ENCODE measurements at regions not wholly inside any gene's neighbourhood (a gene's known extent, or its start where the extent isn't known, plus 50 kb on each side); places are given as distances from the start of the nearest gene placed in this dataset.

DNA sequence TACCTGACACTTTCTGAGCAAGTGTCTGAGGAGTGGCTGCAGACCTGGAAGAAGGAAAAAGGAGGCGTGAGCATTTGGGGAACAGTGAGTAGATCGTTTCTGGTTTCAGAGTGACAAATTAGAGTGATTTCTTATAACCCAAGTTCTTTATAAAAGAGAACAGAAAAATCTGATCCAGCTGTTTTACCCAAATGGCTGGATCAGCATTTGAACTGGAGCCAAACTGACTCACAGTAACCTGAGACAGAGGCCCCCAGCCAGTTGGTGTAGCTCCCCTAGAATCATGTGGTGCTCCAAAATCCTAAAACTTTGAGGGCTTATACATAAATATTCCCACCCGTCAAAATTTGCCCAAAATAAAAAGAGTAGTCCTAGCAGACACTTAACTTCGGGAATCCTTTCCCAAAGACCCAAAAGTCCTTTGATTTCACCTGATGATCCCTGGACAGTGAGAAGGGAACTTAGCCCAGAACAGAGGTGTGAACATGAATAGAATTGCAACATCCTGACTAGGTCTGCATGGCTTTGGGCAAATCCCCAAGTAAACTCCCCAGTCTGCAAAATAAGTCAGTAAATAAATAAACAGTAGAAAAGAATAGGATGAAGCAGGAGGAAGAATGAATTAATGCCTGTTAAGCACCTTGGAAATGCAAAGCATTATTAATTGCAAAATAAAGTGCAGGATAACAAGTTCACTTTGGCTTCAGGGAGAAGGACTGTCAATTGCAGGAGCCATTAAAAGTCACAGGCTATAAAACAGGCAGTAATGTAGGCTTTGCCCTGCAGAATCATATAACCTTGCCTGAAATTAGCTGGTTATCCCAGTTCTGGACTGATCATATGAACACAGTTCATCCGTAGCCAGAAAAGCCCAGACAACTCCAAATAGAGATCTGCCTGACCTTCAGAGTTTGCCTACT is 262.0 kb upstream of the JARID2 start:
- TF ChIP-seq POLR2A (IDR thresholded peaks at IDR 0.05) = no peak
- TF ChIP-seq POLR2AphosphoS5 (IDR thresholded peaks at IDR 0.05) = no peak
- TF ChIP-seq, protein P1, sequence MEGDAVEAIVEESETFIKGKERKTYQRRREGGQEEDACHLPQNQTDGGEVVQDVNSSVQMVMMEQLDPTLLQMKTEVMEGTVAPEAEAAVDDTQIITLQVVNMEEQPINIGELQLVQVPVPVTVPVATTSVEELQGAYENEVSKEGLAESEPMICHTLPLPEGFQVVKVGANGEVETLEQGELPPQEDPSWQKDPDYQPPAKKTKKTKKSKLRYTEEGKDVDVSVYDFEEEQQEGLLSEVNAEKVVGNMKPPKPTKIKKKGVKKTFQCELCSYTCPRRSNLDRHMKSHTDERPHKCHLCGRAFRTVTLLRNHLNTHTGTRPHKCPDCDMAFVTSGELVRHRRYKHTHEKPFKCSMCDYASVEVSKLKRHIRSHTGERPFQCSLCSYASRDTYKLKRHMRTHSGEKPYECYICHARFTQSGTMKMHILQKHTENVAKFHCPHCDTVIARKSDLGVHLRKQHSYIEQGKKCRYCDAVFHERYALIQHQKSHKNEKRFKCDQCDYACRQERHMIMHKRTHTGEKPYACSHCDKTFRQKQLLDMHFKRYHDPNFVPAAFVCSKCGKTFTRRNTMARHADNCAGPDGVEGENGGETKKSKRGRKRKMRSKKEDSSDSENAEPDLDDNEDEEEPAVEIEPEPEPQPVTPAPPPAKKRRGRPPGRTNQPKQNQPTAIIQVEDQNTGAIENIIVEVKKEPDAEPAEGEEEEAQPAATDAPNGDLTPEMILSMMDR (IDR thresholded peaks at IDR 0.05) = no peak
- no peak for TF ChIP-seq EP300 (IDR thresholded peaks at IDR 0.05)
- H3K4me3 ChIP-seq = no peak overlapping the region
- 60 to 68% methylated on average over 5 of the region's 5 CpGs for WGBS, 2 donors

DNA sequence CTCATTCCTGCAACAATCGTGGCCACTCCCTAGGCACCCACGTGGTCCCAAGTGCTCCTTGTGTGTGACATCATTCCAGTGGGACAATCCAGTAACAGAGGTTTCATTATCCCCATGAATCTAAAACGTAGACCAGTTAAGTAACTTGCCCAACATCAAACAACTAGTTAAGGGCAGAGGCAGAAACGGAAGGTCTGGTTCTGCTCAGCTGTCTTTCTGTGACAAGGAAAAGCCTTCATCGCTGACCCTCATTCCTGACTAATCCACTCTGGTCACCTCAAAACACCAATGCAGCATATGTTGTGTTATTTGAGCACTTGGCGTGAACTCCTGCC is 261.4 kb upstream of the JARID2 start:
- WGBS, 2 donors = 24 to 49% methylated on average over 6 of the region's 6 CpGs
- TF ChIP-seq EP300 (IDR thresholded peaks at IDR 0.05) (no peak), POLR2A (IDR thresholded peaks at IDR 0.05) (no peak), POLR2AphosphoS5 (IDR thresholded peaks at IDR 0.05) (no peak)
- TF ChIP-seq, protein P1 (IDR thresholded peaks at IDR 0.05) = no peak
- DNase-seq = no peak
- intact Hi-C loops (cut with DNase I) = no loop called here
- Histone ChIP-seq H3K9me3 (no peaks in the 10 kb centered on the region), H3K27ac (no peak overlapping the region), H3K4me1 (peaks cover 0 to 12% (median 8%) of the 10 kb centered on the region in 4 donors), H3K27me3 (no peaks in the 10 kb centered on the region), H3K4me3 (no peak overlapping the region), H3K36me3 (no peaks in the 10 kb centered on the region)

More for the DNA sequence above, 262.0 kb upstream of the JARID2 start:
- intact Hi-C loops (cut with DNase I) = no loop called here
- Histone ChIP-seq H3K9me3 (no peaks in the 10 kb centered on the region), H3K27me3 (no peaks in the 10 kb centered on the region), H3K4me1 (peaks cover 0 to 12% (median 8%) of the 10 kb centered on the region in 4 donors), H3K27ac (no peak overlapping the region), H3K36me3 (no peaks in the 10 kb centered on the region)
- DNase-seq = no peak

DNA sequence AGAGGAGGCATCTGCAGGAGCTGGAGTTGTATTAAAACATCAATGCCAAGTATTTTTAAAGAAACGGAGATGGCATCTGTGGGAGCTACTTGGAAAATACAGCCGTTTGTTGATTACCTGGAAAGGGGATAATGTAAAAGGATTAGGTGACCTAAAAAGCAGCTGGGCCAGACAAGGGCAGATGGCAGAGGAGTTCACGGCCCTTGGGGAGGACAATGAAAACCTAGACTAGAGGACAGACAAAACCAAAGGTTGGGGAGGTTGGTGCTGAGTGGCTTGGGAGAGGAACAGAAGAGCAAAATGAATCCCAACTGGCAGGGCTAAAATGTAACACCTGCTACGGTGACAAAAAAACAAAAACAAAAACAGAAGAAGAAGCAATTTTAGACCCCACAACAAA is 260.5 kb upstream of the JARID2 start:
- Histone ChIP-seq H3K27ac (no peak overlapping the region), H3K4me1 (peaks cover 0 to 12% (median 8%) of the 10 kb centered on the region in 4 donors), H3K27me3 (no peaks in the 10 kb centered on the region), H3K9me3 (no peaks in the 10 kb centered on the region), H3K4me3 (no peak overlapping the region), H3K36me3 (no peaks in the 10 kb centered on the region)
- TF ChIP-seq EP300 (IDR thresholded peaks at IDR 0.05) = no peak
- TF ChIP-seq, protein P1 (IDR thresholded peaks at IDR 0.05) = no peak
- TF ChIP-seq POLR2AphosphoS5 (IDR thresholded peaks at IDR 0.05) = no peak
- TF ChIP-seq POLR2A (IDR thresholded peaks at IDR 0.05) = no peak
- WGBS, 2 donors = 90% methylated on average over 4 of the region's 4 CpGs
- intact Hi-C loops (cut with DNase I) = no loop called here
- DNase-seq = no peak

DNA sequence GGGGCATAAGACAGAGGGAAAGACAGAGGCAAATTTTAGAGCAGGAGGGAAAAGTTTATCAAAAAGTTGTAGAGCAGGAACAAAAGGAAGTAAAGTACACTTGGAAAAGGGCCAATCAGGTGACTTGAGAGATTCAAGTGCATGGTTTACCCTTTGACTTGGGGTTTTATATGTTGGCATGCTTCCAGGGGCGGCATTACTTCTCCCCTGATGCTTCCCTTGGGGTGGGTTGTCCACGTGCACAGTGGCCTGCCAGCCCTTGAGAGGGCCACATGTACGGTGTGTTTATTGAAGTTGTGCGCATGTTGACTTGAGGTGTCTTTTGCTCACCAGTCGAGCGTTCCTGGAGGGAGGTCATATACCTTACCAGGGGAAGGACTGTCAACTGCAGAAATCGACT is 259.5 kb upstream of the JARID2 start:
- no peak overlapping the region for H3K27ac ChIP-seq
- WGBS, 2 donors = 31 to 74% methylated on average over 7 of the region's 7 CpGs
- H3K27me3 ChIP-seq = no peaks in the 10 kb centered on the region
- intact Hi-C loops (cut with DNase I) = no loop called here
- H3K36me3 ChIP-seq = no peaks in the 10 kb centered on the region
- DNase-seq = no peak
- H3K9me3 ChIP-seq = no peaks in the 10 kb centered on the region
- no peak overlapping the region for H3K4me3 ChIP-seq
- peaks cover 0 to 12% (median 8%) of the 10 kb centered on the region in 4 donors for H3K4me1 ChIP-seq
- TF ChIP-seq POLR2A (IDR thresholded peaks at IDR 0.05) (no peak), EP300 (IDR thresholded peaks at IDR 0.05) (no peak), POLR2AphosphoS5 (IDR thresholded peaks at IDR 0.05) (no peak)
- TF ChIP-seq, protein P1 (IDR thresholded peaks at IDR 0.05) = no peak

Data from sigmoid colon (tissue), 6 donors.